ENCODE measurements at regions not wholly inside any gene's neighbourhood (a gene's known extent, or its start where the extent isn't known, plus 50 kb on each side); places are given as distances from the start of the nearest gene placed in this dataset.

GRCh38 chr12:53845932-53846331 lies 92.7 kb upstream of the HOXC13 start:
- TF ChIP-seq CTCF (IDR thresholded peaks at IDR 0.05), result no peak
- no peak for TF ChIP-seq EZH2 (IDR thresholded peaks at IDR 0.05; ENCODE audit: borderline replicate concordance, insufficient read depth, low read depth, low read length, poor library complexity, severe bottlenecking)
